Nephron (organoid): ENCODE measurements at regions not wholly inside any gene's neighbourhood (a gene's known extent, or its start where the extent isn't known, plus 50 kb on each side); places are given as distances from the start of the nearest gene placed in this dataset.

Experiments used
- H3K27ac Mint-ChIP-seq, 3 experiments: 2 replicates each; pipeline ENCODE4 v1.8.0; 2020; ENCODE audit warnings: mixed read lengths in 3 of 3, mild to moderate bottlenecking in 2 of 3, moderate library complexity in 1 of 3
- H3K27me3 Mint-ChIP-seq: 2 replicates; pipeline ENCODE4 v1.8.0; 2021; ENCODE audit warnings: low read depth, mild to moderate bottlenecking, moderate library complexity, mixed read lengths
- H3K36me3 Mint-ChIP-seq: 2 replicates; pipeline ENCODE4 v1.8.0; 2020; ENCODE audit warnings: low read depth, mixed read lengths
- H3K4me1 Mint-ChIP-seq: 2 replicates; pipeline ENCODE4 v1.8.0; 2020; ENCODE audit warnings: mixed read lengths
- H3K4me3 Mint-ChIP-seq, 3 experiments: 2 replicates each; pipeline ENCODE4 v1.8.0; 2020; ENCODE audit warnings: mild to moderate bottlenecking in 3 of 3, mixed read lengths in 3 of 3, moderate library complexity in 2 of 3
- H3K9me3 Mint-ChIP-seq: 2 replicates; pipeline ENCODE4 v1.8.0; 2020; ENCODE audit warnings: mixed read lengths
- CTCF ChIP-seq, 3 experiments: fragments of 200-600 bp; sonication (generic); IDR thresholded peaks; one replicate each; pipeline ENCODE4 v1.5.0; 2021; ENCODE audit warnings: antibody characterized with exemption in 3 of 3; ENCODE audit not compliant: unreplicated experiment in 3 of 3

GRCh38 chr18:68220458-68220857, 494.4 kb downstream of the TMX3 start:
- no peak for TF ChIP-seq CTCF (IDR thresholded peaks at IDR 0.05; ENCODE audit: unreplicated experiment in 3 of 3)
- Mint-ChIP-seq H3K9me3 (peaks cover 3% of the 10 kb centered on the region), H3K36me3 (no peaks in the 10 kb centered on the region), H3K27me3 (no peaks in the 10 kb centered on the region), H3K4me3 (no peak overlapping the region), H3K4me1 (peaks cover 19% of the 10 kb centered on the region), H3K27ac (no peak overlapping the region)

GRCh38 chr18:68219872-68220271, 495.0 kb downstream of the TMX3 start:
- Mint-ChIP-seq H3K27ac (no peak overlapping the region), H3K4me3 (no peak overlapping the region), H3K9me3 (no peaks in the 10 kb centered on the region), H3K4me1 (peaks cover 19% of the 10 kb centered on the region), H3K36me3 (no peaks in the 10 kb centered on the region), H3K27me3 (no peaks in the 10 kb centered on the region)
- no peak for TF ChIP-seq CTCF (IDR thresholded peaks at IDR 0.05; ENCODE audit: unreplicated experiment in 3 of 3)

- H3K36me3 Mint-ChIP-seq, result no peaks in the 10 kb centered on the region
- peaks cover 18% of the 10 kb centered on the region for H3K4me1 Mint-ChIP-seq
- no peaks in the 10 kb centered on the region for H3K27me3 Mint-ChIP-seq
- no peak for TF ChIP-seq CTCF (IDR thresholded peaks at IDR 0.05; ENCODE audit: unreplicated experiment in 3 of 3)
- no peak overlapping the region for H3K27ac Mint-ChIP-seq
- no peaks in the 10 kb centered on the region for H3K9me3 Mint-ChIP-seq
- no peak overlapping the region for H3K4me3 Mint-ChIP-seq
Observed at GRCh38 chr18:68219274-68219673, 495.6 kb downstream of the TMX3 start.

DNA sequence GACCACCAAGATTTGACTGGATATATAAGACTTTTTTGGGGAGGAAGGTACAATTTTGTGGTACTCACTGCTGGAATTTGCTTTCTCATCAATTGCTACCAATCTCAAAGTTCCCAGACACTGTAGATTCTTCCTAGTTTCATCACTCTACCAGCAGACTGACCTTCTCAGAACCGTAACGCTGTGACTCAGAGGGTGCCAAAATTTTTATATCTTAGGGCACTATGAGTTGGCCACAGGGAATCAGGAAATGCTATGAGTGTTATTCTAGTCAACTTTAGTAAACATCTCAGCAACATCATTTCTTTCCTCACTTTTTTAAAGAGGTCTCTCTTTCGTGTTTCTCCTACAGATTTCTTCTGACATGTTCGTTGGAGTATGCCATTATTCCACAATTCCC, 499.0 kb downstream of the TMX3 start:
- no peak overlapping the region for H3K4me3 Mint-ChIP-seq
- no peaks in the 10 kb centered on the region for H3K36me3 Mint-ChIP-seq
- TF ChIP-seq CTCF (IDR thresholded peaks at IDR 0.05; ENCODE audit: unreplicated experiment in 3 of 3), result no peak
- H3K4me1 Mint-ChIP-seq, result peaks cover 8% of the 10 kb centered on the region
- no peaks in the 10 kb centered on the region for H3K9me3 Mint-ChIP-seq
- no peak overlapping the region for H3K27ac Mint-ChIP-seq
- no peaks in the 10 kb centered on the region for H3K27me3 Mint-ChIP-seq

DNA sequence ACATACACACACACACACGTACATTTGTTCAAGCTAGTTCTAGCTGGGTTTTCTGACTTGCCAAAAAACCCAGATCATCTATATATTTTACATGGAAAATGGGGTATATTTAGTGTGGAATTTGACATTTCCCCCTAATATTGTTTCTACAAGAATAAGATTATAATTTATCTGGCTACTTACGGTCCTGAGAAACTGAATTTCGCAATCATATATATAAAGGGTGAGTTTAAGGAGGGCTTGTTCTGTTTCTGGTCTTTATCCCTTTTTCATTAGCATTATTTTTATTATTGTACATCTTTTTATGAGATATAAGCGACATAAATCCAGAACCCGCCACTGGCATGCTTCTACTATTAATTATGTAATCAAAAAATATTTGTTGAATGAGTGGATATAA, 528.9 kb downstream of the TMX3 start:
- H3K4me1 Mint-ChIP-seq, result peaks cover 8% of the 10 kb centered on the region
- H3K27ac Mint-ChIP-seq, result no peak overlapping the region
- H3K27me3 Mint-ChIP-seq, result no peaks in the 10 kb centered on the region
- H3K9me3 Mint-ChIP-seq, result no peaks in the 10 kb centered on the region
- no peak for TF ChIP-seq CTCF (IDR thresholded peaks at IDR 0.05; ENCODE audit: unreplicated experiment in 3 of 3)
- H3K36me3 Mint-ChIP-seq, result no peaks in the 10 kb centered on the region
- H3K4me3 Mint-ChIP-seq, result no peak overlapping the region

DNA sequence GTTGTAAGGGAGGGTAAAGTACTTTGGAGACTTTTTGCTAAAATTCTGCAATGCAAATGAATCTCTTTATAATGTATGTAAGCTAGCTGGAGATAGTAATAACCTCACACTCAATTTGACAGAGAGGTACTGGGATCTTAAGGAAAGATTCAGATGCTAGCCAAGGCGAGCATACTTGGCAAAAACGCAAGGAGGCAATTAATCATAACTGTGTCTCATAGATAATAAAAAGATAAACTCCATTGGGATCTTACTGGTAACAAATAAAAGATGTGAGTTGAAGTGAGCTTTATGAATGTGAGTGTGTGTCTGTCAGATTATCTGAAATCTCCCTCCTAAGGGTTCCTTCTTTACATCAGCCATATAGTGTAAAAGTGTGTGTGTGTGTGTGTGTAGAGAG, 533.0 kb downstream of the TMX3 start:
- H3K27me3 Mint-ChIP-seq, result no peaks in the 10 kb centered on the region
- TF ChIP-seq CTCF (IDR thresholded peaks at IDR 0.05; ENCODE audit: unreplicated experiment in 3 of 3), result no peak
- no peak overlapping the region for H3K27ac Mint-ChIP-seq
- H3K4me3 Mint-ChIP-seq, result no peak overlapping the region
- H3K4me1 Mint-ChIP-seq, result peaks cover 8% of the 10 kb centered on the region
- no peaks in the 10 kb centered on the region for H3K36me3 Mint-ChIP-seq
- no peaks in the 10 kb centered on the region for H3K9me3 Mint-ChIP-seq
